ENCODE measurements at regions not wholly inside any gene's neighbourhood (a gene's known extent, or its start where the extent isn't known, plus 50 kb on each side); places are given as distances from the start of the nearest gene placed in this dataset.

DNA sequence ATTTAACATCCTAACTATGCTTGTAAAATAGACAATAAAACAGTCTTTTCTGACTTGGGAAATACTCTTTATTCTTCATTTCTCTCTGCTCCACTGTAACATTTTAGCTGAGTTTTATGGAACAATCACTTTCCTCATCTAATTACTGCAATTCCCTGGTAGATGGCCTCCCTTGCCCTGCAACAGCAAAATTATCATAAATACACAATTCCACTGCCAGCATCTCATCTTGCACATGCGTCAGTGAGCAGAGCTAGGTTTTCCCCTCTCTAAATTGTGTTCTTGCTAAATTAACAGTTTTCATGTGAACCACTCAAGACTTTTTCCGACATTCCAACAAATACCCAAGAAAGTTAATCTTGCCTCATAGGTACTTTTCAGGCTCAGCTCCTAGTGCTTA lies 920.9 kb upstream of the GOT2 start:
- no peak overlapping the region for H3K4me3 ChIP-seq (ENCODE audit: low read depth, poor library complexity, severe bottlenecking)
- 55 to 64% methylated on average over 2 of the region's 2 CpGs for WGBS, 2 donors
- intact Hi-C loops (cut with DNase I; ENCODE audit: low total_unique reads), result no loop called here
- DNase-seq (ENCODE audit: low spot score in 2 of 2), result no peak
- TF ChIP-seq POLR2A (IDR thresholded peaks at IDR 0.05), result no peak
- TF ChIP-seq, protein P1, sequence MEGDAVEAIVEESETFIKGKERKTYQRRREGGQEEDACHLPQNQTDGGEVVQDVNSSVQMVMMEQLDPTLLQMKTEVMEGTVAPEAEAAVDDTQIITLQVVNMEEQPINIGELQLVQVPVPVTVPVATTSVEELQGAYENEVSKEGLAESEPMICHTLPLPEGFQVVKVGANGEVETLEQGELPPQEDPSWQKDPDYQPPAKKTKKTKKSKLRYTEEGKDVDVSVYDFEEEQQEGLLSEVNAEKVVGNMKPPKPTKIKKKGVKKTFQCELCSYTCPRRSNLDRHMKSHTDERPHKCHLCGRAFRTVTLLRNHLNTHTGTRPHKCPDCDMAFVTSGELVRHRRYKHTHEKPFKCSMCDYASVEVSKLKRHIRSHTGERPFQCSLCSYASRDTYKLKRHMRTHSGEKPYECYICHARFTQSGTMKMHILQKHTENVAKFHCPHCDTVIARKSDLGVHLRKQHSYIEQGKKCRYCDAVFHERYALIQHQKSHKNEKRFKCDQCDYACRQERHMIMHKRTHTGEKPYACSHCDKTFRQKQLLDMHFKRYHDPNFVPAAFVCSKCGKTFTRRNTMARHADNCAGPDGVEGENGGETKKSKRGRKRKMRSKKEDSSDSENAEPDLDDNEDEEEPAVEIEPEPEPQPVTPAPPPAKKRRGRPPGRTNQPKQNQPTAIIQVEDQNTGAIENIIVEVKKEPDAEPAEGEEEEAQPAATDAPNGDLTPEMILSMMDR (IDR thresholded peaks at IDR 0.05), result no peak

DNA sequence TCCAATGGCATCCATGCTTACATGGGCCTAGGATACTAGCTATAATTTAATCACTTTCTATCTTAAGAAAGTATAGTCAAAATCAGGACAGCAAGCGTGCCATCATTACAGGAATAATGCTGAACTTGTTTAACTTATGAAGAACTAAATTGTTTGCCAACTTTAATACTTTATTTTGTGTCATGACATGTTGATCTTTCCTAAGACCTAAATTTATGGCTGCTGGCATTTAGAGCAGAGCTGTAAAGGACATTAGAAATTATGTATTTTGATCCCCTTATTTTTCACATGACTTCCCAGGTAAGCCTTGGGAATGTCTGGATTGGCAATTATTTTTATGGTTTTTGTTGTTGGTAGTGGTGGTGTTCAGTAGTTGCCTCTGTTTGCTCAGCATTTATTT lies 920.3 kb upstream of the GOT2 start:
- DNase-seq (ENCODE audit: low spot score in 2 of 2), result no peak
- no peak overlapping the region for H3K4me3 ChIP-seq (ENCODE audit: low read depth, poor library complexity, severe bottlenecking)
- WGBS, 2 donors, result 18 to 36% methylated on average over 1 of the region's 1 CpG
- intact Hi-C loops (cut with DNase I; ENCODE audit: low total_unique reads), result no loop called here
- no peak for TF ChIP-seq POLR2A (IDR thresholded peaks at IDR 0.05)
- TF ChIP-seq, protein P1 (IDR thresholded peaks at IDR 0.05), result no peak

DNA sequence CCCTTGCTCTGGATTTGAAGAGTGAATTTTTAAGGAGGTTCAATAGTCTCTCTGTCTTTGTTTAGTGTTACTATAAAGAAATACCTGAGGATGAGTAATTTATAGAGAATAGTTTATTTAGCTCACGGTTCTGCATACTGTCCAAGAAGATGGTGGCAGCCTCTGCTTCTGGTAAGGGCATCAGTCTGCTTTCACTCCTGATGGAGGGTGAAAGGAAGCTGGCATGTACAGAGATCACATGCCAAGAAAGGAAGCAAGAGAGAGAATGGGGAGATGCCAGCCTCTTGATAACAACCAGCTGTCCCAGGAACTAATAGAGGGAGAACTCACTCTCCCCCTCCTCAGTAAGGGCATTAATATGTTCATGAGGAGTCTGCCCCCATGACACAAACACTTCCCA lies 917.5 kb upstream of the GOT2 start:
- no peak overlapping the region for H3K4me3 ChIP-seq (ENCODE audit: low read depth, poor library complexity, severe bottlenecking)
- intact Hi-C loops (cut with DNase I; ENCODE audit: low total_unique reads), result no loop called here
- TF ChIP-seq, protein P1 (IDR thresholded peaks at IDR 0.05), result no peak
- TF ChIP-seq POLR2A (IDR thresholded peaks at IDR 0.05), result no peak
- 15 to 82% methylated on average over 1 of the region's 1 CpG for WGBS, 2 donors
- no peak for DNase-seq (ENCODE audit: low spot score in 2 of 2)

DNA sequence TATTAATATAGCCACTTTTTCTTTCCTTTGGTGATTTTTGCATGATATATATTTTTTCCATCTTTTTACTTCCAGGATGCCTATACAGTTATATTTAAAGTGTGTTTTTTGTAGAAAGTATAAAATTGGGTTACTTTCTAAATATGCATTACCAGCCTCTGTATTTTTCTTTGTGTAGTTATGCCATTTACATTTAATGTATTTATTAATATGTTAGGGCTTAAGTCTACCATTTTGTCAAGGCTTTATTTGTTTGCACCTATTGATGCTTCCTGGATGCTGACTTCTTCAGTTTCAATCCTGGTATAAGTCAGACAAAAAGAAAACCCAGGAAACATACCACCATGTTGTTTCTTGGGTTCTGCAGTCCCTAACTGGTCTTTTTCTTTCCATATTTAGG lies 911.1 kb upstream of the GOT2 start:
- H3K4me3 ChIP-seq (ENCODE audit: low read depth, poor library complexity, severe bottlenecking), result no peak overlapping the region
- intact Hi-C loops (cut with DNase I; ENCODE audit: low total_unique reads), result no loop called here
- TF ChIP-seq POLR2A (IDR thresholded peaks at IDR 0.05), result no peak
- DNase-seq (ENCODE audit: low spot score in 2 of 2), result no peak

DNA sequence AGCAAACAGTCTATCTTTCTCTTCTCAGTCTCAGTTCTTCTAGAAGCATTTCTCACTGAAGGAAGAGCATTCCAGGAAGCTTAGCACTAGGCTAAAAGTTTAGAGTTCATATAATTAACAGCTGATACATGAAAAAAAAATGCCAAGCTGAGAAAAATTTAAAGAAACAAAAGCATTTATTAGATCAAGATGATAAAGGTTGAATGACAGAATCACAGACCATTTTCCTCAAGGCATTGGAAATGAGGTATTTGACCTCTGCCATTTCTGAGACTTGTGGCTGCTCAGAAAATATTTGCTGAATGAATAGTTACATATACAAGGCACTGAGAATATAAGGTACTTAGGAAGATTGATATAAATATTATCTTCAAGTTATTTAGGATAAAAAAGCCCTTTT lies 901.6 kb upstream of the GOT2 start:
- no peak for TF ChIP-seq POLR2A (IDR thresholded peaks at IDR 0.05)
- TF ChIP-seq, protein P1 (IDR thresholded peaks at IDR 0.05), result no peak
- H3K4me3 ChIP-seq (ENCODE audit: low read depth, poor library complexity, severe bottlenecking), result no peak overlapping the region
- DNase-seq (ENCODE audit: low spot score in 2 of 2), result no peak
- intact Hi-C loops (cut with DNase I; ENCODE audit: low total_unique reads), result no loop called here

DNA sequence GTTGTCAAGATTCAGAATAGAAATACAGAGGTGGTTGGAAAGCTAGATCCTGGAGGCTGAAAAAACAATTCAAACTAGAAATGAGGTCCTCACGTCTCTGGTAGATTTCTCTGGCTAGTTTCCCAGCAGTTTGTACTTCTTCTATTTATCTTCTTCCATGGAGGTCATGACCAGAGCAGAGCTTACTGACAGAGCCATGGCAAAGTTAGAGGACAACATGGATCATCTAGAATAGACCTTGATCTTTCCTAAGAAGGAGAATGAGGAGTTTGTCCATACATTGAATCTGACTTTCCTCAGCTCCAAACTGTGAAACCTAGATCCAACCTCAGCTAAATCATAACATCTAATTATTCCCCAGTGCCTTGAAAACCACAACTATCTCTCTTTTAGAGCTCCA lies 900.8 kb upstream of the GOT2 start:
- 50 to 59% methylated on average over 1 of the region's 1 CpG for WGBS, 2 donors
- TF ChIP-seq, protein P1 (IDR thresholded peaks at IDR 0.05), result no peak
- no peak for TF ChIP-seq POLR2A (IDR thresholded peaks at IDR 0.05)
- DNase-seq (ENCODE audit: low spot score in 2 of 2), result no peak
- no peak overlapping the region for H3K4me3 ChIP-seq (ENCODE audit: low read depth, poor library complexity, severe bottlenecking)
- intact Hi-C loops (cut with DNase I; ENCODE audit: low total_unique reads), result no loop called here

Data from lower leg skin (tissue), 4 donors.